Muscle of arm (tissue), 1 donor: ENCODE measurements at regions not wholly inside any gene's neighbourhood (a gene's known extent, or its start where the extent isn't known, plus 50 kb on each side); places are given as distances from the start of the nearest gene placed in this dataset.
A peak's percentile ranks its signal among the peaks of the same experiment; 100 is the strongest.

Source experiments
- DNase-seq: peaks from one replicate; pipeline ENCODE4 v3.0.0-alpha.2; 2013

- no peak for DNase-seq
Measured at GRCh38 chr4:159041054-159042034, 61.5 kb upstream of the RAPGEF2 start.

- no peak for DNase-seq
Measured at GRCh38 chr4:159042097-159042605, 60.7 kb upstream of the RAPGEF2 start.

GRCh38 chr4:159042868-159043267, 60.0 kb upstream of the RAPGEF2 start:
- DNase-seq, result no peak

GRCh38 chr4:159043861-159044260, 59.0 kb upstream of the RAPGEF2 start:
- no peak for DNase-seq

- DNase-seq, result no peak
Measured at GRCh38 chr4:159045321-159045720, 57.6 kb upstream of the RAPGEF2 start.

GRCh38 chr4:159046683-159047082, 56.2 kb upstream of the RAPGEF2 start:
- DNase-seq, result no peak

- DNase-seq, result no peak
Measured at GRCh38 chr4:159047478-159048165, 55.3 kb upstream of the RAPGEF2 start.

GRCh38 chr4:159048166-159048886, 54.6 kb upstream of the RAPGEF2 start:
- DNase-seq, result peak; percentile 64

GRCh38 chr4:159049780-159050375, 53.0 kb upstream of the RAPGEF2 start:
- DNase-seq, result no peak

GRCh38 chr4:159051245-159052071, 51.4 kb upstream of the RAPGEF2 start:
- no peak for DNase-seq

- DNase-seq, result no peak
Measured at GRCh38 chr4:159052315-159052714, 50.6 kb upstream of the RAPGEF2 start.
